ENCODE measurements at regions not wholly inside any gene's neighbourhood (a gene's known extent, or its start where the extent isn't known, plus 50 kb on each side); places are given as distances from the start of the nearest gene placed in this dataset.

GRCh38 chr7:156169474-156170370 lies 357.5 kb upstream of the SHH start:
- DNase-seq, result no peak

DNA sequence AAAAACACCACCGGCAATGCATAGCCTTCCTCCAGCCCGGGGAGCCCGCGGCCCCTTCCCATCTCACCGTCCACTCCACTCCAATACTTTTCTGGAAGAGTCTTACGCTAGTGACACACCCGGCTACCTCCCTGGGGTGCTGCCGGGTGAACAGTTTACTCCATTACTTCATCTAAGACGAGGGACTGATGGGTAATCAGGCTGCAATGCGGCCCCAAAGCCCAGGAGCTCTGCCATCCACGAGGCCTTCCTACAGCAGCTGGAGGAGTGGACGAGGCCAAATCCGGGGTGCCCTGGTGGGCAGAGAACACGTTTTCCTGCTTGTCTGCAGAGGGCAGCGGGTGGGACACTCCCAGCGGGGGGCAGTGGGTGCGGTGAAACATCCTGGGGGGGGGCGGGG lies 356.2 kb upstream of the SHH start:
- DNase-seq, result no peak

GRCh38 chr7:156167987-156168386 lies 355.7 kb upstream of the SHH start:
- no peak for DNase-seq

GRCh38 chr7:156167417-156167807 lies 355.1 kb upstream of the SHH start:
- DNase-seq, result no peak

DNA sequence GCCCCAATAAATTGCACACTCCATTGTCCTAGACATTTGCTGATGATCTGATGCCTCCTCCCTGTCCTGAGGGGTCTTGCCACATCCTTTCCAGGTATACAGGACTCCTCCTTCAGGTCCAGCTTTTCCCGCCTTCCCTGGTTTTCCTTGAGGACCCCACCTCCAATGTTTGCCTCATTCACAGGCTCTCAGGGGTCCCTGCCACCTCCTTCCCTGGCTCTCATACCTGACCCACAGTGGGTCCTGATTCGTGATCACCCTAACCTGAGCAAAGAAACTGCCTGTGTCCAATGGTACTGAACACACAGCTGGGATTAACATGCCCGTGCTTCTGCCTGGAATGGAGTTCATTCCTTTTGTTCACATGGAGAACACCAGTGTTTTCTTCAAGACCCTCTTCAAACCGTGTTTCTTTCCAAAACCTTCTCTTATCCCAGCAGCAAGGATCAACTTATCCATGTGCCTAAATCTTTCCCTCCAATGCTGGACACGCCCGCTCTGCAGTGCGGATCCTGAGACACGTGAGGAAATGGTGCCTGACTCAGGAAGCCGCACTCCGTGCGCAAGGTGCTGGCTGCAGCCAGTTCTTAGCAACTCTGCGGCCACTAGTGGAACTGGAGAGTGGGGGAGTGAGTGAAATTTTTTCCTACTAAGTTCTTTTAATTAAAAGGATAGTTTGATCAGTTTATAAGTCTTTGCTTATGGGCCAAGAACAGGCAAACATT lies 354.6 kb upstream of the SHH start:
- DNase-seq, result no peak

GRCh38 chr7:156163747-156164146 lies 351.5 kb upstream of the SHH start:
- no peak for DNase-seq

DNA sequence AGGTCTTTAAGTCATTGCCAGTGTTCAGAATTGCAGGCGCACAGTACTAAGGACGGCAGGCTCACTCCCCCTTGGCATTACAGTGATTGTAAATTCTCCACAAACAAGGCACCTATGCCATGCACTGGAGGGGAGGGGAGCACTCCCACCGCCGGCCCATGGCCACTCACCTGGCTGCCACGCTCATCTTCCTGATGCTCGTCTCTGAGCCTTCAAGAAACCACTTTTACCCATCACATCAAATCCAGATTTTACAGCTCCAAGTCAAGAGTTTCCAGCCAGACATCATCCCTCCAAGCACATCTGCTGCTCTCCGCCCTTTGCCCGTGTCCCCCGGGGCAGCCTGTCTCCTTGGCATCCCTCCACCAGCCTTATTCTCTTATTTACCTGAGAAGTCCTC lies 350.2 kb upstream of the SHH start:
- no peak for DNase-seq

- DNase-seq, result no peak
Observed at GRCh38 chr7:156160811-156161210, 348.5 kb upstream of the SHH start.

GRCh38 chr7:156158693-156159092 lies 346.4 kb upstream of the SHH start:
- DNase-seq, result no peak

DNA sequence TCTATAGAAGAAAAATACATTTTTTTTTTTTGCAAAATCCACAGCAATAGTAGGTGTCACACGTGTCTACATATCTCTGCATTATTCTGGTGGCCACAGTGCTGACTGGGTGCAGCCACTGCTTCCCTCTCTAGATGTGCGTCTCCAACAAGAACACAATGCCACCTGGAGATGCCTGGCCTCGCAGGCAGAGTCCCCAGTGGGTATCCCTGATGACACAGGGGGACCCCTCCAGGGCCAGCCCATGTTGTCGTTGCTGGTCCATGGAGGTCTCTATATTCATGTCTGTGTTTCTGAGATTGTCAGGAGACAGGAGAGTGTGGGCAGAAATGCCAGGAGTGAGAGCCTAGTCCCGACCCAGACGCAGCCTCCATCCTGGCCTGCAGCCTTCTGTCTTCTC lies 345.9 kb upstream of the SHH start:
- no peak for DNase-seq

- DNase-seq, result no peak
Observed at GRCh38 chr7:156157409-156158012, 345.2 kb upstream of the SHH start.

GRCh38 chr7:156156734-156157408 lies 344.6 kb upstream of the SHH start:
- no peak for DNase-seq

DNA sequence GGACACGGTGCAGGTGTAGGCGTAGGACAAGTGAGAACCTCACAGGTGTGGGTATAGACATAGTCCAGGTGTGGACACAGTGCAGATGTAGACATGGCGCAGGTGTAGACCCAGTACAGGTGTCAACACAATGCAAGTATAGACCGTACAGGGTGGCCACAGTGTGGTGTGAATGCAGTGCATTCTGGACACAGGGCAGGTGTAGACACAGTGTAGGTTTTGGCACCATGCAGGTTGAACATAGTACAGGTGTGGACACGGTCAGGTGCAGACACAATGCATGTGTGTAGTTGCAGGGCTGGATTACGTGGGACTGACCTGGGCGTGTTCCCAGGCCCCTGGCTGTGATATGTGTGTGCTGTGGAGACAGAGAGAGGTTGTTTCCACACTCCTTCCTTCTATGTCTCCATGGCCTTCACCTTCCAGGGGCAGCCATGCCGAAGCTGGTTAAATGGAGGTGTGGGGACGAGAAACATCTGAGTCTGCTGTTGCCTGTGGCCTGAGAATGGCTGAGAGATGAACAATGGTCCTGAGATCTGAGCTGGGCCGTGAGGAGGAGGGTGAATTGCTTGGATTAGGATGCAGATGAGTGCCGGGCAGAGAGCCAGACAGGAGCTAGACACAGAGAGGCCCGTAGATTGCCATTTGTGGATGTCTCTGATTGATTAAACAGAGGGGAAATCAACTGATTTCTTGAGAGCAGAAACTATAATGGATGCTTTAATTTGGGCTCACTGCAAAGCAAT lies 343.9 kb upstream of the SHH start:
- no peak for DNase-seq

GRCh38 chr7:156153590-156153989 lies 341.3 kb upstream of the SHH start:
- DNase-seq, result no peak

- no peak for DNase-seq
Observed at GRCh38 chr7:156152390-156152789, 340.1 kb upstream of the SHH start.

DNA sequence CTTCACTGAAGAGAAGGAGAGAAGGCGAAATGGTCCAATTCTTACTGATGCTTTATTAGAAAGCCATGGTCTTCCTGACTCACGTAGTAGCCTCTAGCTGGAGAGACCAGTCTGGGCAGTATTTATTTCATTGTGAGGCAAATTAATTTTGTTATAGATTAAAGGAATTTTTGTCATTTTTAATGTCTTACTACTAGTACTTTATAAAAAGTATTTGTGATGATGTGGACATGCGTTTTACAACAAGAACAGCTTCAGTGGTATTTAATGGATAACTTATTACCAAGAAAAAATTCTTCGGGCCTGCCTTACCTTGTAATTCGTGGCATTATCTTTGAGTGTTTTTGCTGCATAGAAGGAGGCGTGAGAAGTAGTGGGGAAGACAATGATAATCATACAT lies 339.4 kb upstream of the SHH start:
- no peak for DNase-seq

DNA sequence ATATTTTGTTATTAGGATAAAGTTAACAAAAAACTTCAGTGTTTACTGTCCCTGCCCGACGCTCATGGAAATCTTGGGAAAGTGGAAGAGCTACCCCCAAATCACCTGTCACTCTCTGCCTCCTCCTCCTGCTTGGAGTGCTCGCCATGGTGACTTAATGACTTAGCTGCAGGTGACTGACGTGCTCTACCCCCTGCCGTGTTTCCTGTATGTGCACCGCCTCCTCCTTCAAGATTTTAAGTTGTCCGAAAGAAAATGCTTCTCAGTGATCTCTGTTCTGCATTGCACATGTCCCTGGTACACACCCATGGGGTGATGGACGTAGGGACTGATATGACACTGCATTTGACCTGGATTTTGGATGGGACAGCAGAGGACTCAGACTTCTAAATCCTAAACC lies 338.8 kb upstream of the SHH start:
- no peak for DNase-seq

- no peak for DNase-seq
Observed at GRCh38 chr7:156148995-156149394, 336.7 kb upstream of the SHH start.

GRCh38 chr7:156148547-156148946 lies 336.3 kb upstream of the SHH start:
- DNase-seq, result no peak

GRCh38 chr7:156147756-156148504 lies 335.7 kb upstream of the SHH start:
- DNase-seq, result no peak

GRCh38 chr7:156147104-156147503 lies 334.8 kb upstream of the SHH start:
- no peak for DNase-seq

GRCh38 chr7:156145996-156146395 lies 333.7 kb upstream of the SHH start:
- DNase-seq, result no peak

Data from GDM1 (cell line).